Epidermal melanocyte (primary cell): ENCODE measurements at regions not wholly inside any gene's neighbourhood (a gene's known extent, or its start where the extent isn't known, plus 50 kb on each side); places are given as distances from the start of the nearest gene placed in this dataset.

Experiments used
- DNase-seq: peaks from one replicate; pipeline ENCODE4 v3.0.0; 2011; ENCODE audit warnings: low spot score; ENCODE audit not compliant: insufficient read length

DNA sequence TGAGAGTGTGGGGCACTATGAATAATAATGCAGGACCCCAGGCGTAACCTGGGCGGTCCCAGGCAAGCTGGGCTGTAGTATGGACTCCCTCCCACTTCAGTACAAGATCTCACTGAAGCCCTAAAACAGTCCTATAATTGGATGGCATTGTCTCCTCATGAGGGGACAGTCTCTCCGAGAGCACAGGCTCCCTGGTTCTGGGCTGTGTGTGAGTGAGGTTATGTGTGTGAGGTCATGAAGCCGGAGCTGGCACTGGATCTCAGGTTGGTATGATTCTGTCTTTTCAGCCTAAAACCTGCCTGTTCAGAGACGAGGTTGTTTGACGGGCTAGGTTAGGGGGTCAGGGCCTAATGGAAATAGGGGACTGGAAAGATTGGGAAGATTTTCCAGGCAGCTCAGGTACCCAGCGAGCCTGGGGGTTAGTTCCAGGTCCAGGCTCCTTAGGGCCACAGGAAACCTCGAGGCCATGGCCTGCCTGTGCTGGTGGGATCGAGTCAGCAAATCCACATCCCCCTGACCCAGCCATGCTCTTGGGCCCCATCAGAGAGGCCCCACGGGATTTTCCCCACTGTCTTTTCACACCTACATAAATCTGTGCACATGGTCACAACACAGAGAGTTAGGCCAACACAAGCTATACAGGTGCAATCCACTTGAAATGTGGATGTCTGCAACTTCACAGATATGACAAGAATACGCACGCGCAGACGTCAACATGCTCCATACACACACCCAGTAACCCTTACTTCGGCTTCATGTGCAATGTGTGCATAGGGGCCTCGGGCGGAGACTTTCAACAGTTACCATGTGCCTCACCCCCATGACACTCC lies 94.8 kb downstream of the INHBB start:
- no peak for DNase-seq

DNA sequence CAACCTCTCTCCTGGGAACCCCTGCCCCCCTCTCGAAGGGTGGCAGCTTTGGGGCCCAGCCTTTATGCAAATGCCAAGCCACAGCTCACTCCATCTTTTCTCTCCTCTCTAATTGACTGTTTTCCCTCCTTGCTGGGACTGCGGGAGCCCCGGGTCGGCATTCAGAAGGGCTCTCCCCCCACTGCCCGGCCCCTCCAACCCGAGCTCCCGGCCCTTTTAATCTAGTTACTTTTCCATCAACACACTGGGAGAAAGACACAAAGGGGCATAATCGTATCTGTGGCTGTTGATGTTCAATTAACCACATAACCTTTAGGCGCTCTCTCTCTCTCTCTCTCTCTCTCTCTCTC lies 95.4 kb downstream of the INHBB start:
- no peak for DNase-seq

DNA sequence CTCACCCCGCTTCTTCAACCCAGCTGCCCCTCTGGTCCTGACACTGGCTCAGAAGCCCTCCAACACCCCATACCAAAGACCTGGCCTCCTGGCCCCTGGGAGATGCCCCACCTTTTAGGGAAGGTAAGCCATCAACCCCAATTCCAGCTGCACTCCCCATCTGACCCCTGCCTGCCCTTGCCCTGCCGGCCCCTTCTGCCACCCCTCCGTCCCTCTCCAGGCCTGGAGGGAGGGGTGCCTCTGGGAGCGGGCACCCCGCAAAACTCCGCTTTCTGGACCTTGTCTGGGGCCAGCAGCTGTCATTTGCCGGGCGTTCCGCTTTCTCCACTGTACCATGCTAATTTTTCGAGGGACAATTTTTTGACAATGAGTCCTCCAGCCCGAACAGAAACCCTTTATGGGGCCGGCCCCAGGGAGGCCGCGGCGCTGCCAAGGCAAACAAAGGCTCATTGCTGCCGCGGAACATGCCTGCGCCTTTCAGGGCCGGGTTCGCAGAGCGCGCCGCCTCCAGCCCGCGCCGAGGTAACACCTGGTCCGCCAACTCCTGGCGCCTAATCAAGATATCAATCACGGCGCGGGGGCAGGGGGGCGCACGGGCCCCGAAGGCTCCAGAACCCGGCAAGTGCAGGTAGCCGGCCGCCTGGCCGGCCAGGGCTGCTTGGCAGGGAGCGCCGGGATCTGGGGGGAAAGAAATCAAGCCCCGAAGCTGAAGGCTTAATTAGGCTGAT lies 96.0 kb downstream of the INHBB start:
- DNase-seq: no peak

DNA sequence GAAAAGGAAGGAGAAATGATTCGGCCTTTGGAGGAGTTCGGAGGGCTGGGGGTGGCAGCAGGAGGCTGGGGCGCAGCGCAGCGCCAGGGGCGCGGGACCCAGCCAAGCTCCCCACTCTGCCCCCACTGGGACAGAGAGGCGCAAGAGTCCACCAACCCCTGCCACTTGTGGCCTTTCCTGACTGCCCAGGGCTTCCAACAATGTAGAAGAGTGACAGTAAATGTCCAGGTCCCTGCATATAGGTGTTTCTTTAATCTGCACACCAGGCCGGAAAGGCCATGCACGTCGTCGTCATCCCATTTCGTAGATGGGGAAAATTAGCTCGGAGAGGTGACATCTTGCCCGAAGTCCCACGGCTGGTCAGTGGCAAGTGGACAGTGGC lies 96.6 kb downstream of the INHBB start:
- no peak for DNase-seq

DNA sequence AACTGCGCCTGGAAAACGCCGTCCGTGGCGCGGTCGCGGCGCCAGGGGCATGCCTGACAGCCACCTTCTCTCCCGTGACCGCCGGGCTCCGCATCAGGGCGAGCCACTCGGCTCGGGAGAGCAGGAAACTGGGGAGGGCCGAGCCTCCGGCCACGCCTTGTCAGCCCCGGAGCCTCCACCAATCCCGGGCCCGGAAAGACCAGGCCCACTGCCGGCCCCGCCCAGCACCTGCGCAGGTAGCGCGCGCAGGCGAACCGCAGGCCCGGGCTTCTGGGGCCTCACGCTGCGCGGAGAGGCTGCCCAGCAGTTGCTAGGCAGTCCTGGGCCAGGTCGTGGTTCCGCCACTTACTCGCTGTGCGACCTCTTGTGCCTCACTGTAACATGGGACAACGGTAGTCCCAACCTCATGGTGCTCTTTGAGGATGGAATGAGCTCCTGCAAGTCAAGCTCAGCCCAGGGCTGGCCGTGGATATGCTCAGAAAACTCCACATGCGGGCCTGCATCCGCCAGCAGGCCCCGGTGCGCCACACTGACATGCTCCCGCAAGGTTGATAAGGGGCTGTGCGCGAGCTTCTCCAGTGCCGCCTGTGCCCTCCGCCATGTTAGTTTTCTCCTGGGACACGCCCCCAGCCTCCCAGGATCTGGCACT lies 97.1 kb downstream of the INHBB start:
- no peak for DNase-seq

- DNase-seq: no peak
These were observed 98.0 kb downstream of the INHBB start for GRCh38 chr2:120443946-120444345.

DNA sequence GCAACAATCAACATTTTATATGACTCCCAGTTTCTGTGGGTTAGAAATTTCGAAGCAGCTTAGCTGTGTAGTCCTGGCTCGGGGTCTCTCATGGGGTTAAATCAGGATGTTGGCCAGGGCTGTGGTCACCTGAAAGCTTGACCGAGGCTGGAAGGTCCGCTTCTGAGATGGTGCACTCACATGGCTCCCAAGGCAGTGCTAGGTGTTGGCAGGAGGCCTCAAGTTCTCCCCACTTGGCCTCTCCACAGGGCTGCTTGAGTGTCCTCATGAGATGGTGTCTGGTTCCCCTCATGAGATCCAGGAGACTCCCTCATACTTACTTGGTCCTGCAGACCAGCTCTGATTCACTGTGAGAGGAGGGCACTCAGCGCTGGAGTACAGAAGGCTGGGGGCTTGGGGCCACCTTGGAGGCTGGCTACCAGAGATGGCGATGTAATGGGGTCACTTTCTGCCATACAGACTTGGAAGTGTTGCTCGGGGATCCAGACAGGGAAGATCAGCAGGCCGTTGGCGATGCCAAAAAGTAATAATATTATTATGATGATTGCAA lies 98.8 kb downstream of the INHBB start:
- DNase-seq: no peak

- DNase-seq: no peak
These were observed 99.7 kb downstream of the INHBB start for GRCh38 chr2:120445449-120446143.

- DNase-seq: no peak
These were observed 100.5 kb downstream of the INHBB start for GRCh38 chr2:120446236-120447126.

DNA sequence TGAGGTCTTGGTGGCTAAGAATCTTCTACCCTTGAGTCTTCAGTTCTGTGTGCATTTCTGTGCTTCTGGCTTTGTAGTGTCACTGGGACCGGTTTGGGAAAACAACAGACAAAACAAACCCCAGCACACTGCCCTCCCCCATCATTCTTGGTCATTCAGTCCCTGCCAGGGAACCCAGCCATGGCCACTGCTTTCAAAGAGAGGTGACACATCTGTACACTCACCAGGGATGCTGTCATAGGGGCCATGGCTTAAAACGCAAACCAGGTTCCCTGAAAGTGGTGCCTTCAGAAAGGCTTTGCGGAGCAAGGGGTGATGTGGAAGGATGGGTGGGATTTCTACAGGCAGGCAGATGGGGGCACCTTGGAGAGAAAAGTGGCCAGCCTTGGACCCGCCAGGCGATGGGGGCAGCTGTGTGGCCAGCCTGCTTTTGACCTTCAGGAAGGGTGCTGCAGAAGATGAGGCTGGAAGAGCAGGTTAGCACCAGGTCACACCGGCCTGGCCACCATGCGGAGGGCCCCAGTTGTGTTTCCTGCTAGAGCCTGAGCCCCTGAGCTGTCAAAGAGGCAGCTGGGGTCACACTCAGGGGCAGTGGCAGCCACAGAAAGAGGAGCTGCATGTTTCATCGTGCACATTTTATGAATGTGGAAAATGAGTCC lies 101.3 kb downstream of the INHBB start:
- DNase-seq: no peak

GRCh38 chr2:120448436-120448835 lies 102.5 kb downstream of the INHBB start:
- no peak for DNase-seq

DNA sequence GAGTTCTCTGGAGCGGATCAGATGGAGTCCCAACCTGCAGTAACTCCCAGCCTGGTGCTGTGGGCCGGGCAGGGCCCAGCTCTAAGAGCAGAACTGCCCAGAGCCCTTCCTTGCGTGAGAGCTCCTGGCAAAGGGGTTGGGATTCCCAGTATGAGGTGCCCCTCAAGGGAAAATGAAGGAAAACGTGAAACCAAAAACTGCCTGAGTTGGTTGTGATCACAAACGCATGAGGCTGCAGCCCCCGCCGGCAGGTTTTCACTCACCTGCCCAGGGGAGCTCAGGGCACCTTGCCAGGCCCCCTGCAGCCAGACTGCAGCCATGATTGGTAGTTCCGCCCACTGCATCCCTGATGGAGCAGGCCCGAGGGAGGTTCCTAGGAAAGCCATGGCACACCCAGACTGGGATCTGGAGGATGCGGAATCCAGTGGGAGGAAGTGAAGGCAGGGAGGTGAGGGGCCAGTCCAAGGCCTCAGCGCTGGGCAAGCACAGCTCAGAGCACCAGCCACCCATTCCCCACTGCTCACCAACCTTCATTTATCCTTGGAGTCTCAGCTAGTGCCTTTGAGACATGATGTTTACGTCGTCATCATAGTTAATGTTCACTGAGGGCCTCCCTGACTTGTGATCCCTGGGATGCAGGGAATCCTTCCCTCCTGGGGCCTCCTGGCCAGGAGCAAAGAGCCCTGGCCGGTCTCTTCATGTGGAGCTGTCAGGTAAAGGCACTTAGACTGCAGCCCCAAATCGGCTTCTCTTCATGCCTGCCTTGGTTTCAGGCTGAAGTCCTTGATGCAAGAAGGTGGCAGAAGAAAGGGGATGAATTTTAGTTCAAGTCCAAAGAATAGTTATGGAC lies 103.2 kb downstream of the INHBB start:
- no peak for DNase-seq

DNA sequence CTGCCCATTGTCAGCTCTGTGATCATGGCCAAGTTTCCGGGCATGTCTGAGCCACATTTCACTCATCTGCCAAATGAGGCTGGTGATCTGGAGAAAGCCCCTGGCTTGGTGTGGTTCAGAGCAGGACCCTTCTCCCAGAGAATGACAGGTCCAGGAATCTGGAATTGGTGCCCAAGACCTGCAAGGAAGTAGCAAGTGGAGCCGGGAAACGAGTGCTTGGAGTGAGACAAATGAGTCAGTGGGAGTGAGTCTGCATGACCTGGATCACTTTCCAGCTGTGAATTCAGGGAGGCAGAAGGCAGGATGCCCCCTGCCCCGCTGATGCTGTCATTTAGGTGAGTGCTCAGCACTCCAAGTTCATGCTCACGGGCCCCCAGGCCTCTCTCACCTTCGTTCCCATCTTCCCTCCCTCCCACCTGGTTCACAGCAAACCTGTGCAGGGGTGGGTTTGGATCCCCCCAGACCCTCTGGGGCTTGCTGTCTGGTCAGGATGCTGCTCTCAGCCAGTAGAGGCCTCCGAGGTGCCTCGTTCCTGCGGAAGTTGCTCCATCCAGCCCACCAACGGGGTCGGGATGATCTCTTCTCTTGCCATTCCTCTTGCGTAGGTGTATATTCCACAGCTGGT lies 104.4 kb downstream of the INHBB start:
- DNase-seq: no peak

GRCh38 chr2:120451334-120451733 lies 105.4 kb downstream of the INHBB start:
- DNase-seq: no peak

DNA sequence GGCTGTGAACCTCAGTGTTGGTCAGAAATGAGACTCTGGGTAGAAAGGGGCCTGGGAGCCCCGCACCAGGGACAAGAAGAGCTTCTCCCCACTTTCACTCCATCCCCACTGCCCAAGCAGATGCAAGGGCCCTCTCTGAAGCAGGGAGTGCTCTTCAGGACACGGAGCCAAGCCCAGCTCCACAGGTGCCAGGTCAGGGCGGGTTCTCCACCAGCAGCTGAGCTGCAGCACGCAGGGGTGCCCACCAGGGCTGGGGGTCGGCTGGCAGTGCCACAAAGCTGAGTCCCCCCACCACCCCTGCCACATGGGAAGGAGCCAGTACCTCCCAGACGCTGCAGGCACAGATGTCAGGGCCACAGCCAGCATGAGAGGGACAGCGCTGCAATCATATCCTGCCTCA lies 106.2 kb downstream of the INHBB start:
- DNase-seq: no peak

- DNase-seq: no peak
These were observed 107.2 kb downstream of the INHBB start for GRCh38 chr2:120452945-120453634.

DNA sequence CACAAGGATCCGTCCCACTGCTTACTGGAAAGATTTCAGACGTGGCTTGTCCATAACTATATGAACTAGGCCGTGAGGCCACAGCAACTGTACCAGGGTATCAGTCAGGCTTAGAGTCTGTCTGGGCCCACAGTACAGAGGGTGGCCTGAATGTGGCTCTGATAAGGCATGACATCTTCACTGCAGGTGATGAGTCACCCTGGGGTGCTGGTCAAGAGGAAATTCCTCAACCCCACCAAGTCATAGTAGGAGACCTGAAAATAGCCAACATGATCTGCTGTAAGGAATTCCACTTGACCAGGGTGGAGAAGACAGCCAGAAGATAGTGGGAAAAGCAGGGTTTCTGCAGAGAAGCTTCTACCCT lies 107.7 kb downstream of the INHBB start:
- no peak for DNase-seq
